Erythroblast (primary cell): ENCODE measurements at regions not wholly inside any gene's neighbourhood (a gene's known extent, or its start where the extent isn't known, plus 50 kb on each side); places are given as distances from the start of the nearest gene placed in this dataset.

Source experiments
- GATA1 ChIP-seq: IDR thresholded peaks from 2 replicates; pipeline ENCODE4 v1.6.1; 2011; ENCODE audit warnings: low read depth, mild to moderate bottlenecking, control low read depth, low read length, moderate library complexity
- POLR2A ChIP-seq: IDR thresholded peaks from 2 replicates; pipeline ENCODE4 v1.6.1; 2011; ENCODE audit warnings: mild to moderate bottlenecking, low read length

- TF ChIP-seq POLR2A (no peak), GATA1 (no peak)
Measured at GRCh38 chr10:71088054-71088453, 124.3 kb upstream of the UNC5B start.
